Mesenchymal stem cell (in vitro differentiated cells and primary cell): ENCODE measurements at regions not wholly inside any gene's neighbourhood (a gene's known extent, or its start where the extent isn't known, plus 50 kb on each side); places are given as distances from the start of the nearest gene placed in this dataset.

Source experiments
- DNase-seq: peaks from one replicate; pipeline ENCODE4 v3.0.0-alpha.2; 2013
- H2AFZ ChIP-seq: one replicate; pipeline ENCODE4 v1.6.1; 2013; ENCODE audit warnings: low read depth, mild to moderate bottlenecking, control low read depth, inconsistent platforms, low read length, moderate library complexity
- H2AK5ac ChIP-seq: 2 replicates; pipeline ENCODE4 v1.6.1; 2013; ENCODE audit warnings: low read length, moderate library complexity, mild to moderate bottlenecking, inconsistent platforms; ENCODE audit not compliant: severe bottlenecking
- H2BK120ac ChIP-seq: one replicate; pipeline ENCODE4 v1.6.1; 2013; ENCODE audit warnings: low read depth, mild to moderate bottlenecking, inconsistent platforms, low read length, moderate library complexity
- H2BK12ac ChIP-seq, 2 experiments: one replicate each; pipeline ENCODE4 v1.6.1; 2013; ENCODE audit warnings: inconsistent platforms in 2 of 2, low read length in 2 of 2, mild to moderate bottlenecking in 2 of 2, moderate library complexity in 2 of 2, control low read depth in 1 of 2
- H2BK15ac ChIP-seq: one replicate; pipeline ENCODE4 v1.6.1; 2013; ENCODE audit warnings: mild to moderate bottlenecking, low read depth, inconsistent platforms; ENCODE audit not compliant: poor library complexity, severe bottlenecking
- H2BK5ac ChIP-seq: 2 replicates; pipeline ENCODE4 v1.6.1; 2013; ENCODE audit warnings: low read depth, mild to moderate bottlenecking, low read length, control low read depth, inconsistent platforms; ENCODE audit not compliant: poor library complexity, severe bottlenecking
- H3K14ac ChIP-seq, 2 experiments: one replicate each; pipeline ENCODE4 v1.6.1; 2013; ENCODE audit warnings: inconsistent platforms in 2 of 2, low read length in 2 of 2, control low read depth in 1 of 2, mild to moderate bottlenecking in 1 of 2, moderate library complexity in 1 of 2
- H3K18ac ChIP-seq, 2 experiments: one replicate each; pipeline ENCODE4 v1.6.1; 2013; ENCODE audit warnings: inconsistent platforms in 2 of 2, low read length in 2 of 2, control low read depth in 1 of 2, low read depth in 1 of 2, mild to moderate bottlenecking in 1 of 2
- H3K23ac ChIP-seq, 2 experiments: one replicate each; pipeline ENCODE4 v1.6.1; 2013; ENCODE audit warnings: inconsistent platforms in 2 of 2, low read length in 2 of 2, mild to moderate bottlenecking in 2 of 2, moderate library complexity in 2 of 2, control low read depth in 1 of 2
- H3K27ac ChIP-seq: 2 replicates; pipeline ENCODE4 v1.5.1; 2013; ENCODE audit warnings: mild to moderate bottlenecking, moderate library complexity, low read length, control low read depth, inconsistent platforms; ENCODE audit not compliant: poor library complexity, severe bottlenecking
- H3K27me3 ChIP-seq, 2 experiments: 2 replicates each; pipeline versions ENCODE4 v1.6.1 to v1.7.0; 2013; ENCODE audit warnings: low read length in 2 of 2, mild to moderate bottlenecking in 2 of 2, moderate library complexity in 2 of 2, control low read depth in 1 of 2, inconsistent platforms in 1 of 2; ENCODE audit not compliant: control insufficient read depth in 1 of 2, insufficient read depth in 1 of 2
- H3K36me3 ChIP-seq, 2 experiments: 2 replicates each; pipeline versions ENCODE4 v1.6.1 to v1.7.0; 2013; ENCODE audit warnings: low read length in 2 of 2, control low read depth in 1 of 2, inconsistent platforms in 1 of 2, low read depth in 1 of 2, mild to moderate bottlenecking in 1 of 2; ENCODE audit not compliant: insufficient read depth in 2 of 2, control insufficient read depth in 1 of 2
- H3K4ac ChIP-seq, 2 experiments: one replicate each; pipeline ENCODE4 v1.6.1; 2013; ENCODE audit warnings: inconsistent platforms in 2 of 2, low read length in 2 of 2, mild to moderate bottlenecking in 2 of 2, moderate library complexity in 2 of 2, control low read depth in 1 of 2, low read depth in 1 of 2
- H3K4me1 ChIP-seq: 2 replicates; pipeline ENCODE4 v1.6.1; 2013; ENCODE audit warnings: low read depth, low read length, control low read depth; ENCODE audit not compliant: control insufficient read depth, insufficient read depth
- H3K4me2 ChIP-seq: 2 replicates; pipeline ENCODE4 v1.6.1; 2013; ENCODE audit warnings: low read length, mild to moderate bottlenecking, inconsistent platforms; ENCODE audit not compliant: poor library complexity, severe bottlenecking
- H3K4me3 ChIP-seq, 2 experiments: 2 replicates each; pipeline versions ENCODE4 v1.5.1 to v1.7.0; 2013; ENCODE audit warnings: low read length in 2 of 2, mild to moderate bottlenecking in 2 of 2, control low read depth in 1 of 2, low read depth in 1 of 2; ENCODE audit not compliant: insufficient read depth in 1 of 2
- H3K79me1 ChIP-seq: replicated peaks from 2 replicates; pipeline ENCODE4 v1.6.1; 2013; ENCODE audit warnings: mild to moderate bottlenecking, control low read depth, low read length, inconsistent platforms; ENCODE audit not compliant: poor library complexity, severe bottlenecking
- H3K9ac ChIP-seq: 2 replicates; pipeline ENCODE4 v1.7.0; 2013; ENCODE audit warnings: mild to moderate bottlenecking, low read length, moderate library complexity
- H3K9me3 ChIP-seq: 2 replicates; pipeline ENCODE4 v1.7.0; 2013; ENCODE audit warnings: mild to moderate bottlenecking, low read length; ENCODE audit not compliant: control insufficient read depth
- H4K8ac ChIP-seq: one replicate; pipeline ENCODE4 v1.6.1; 2013; ENCODE audit warnings: inconsistent platforms, mild to moderate bottlenecking, low read length, moderate library complexity
- H4K91ac ChIP-seq: one replicate; pipeline ENCODE4 v1.6.1; 2013; ENCODE audit warnings: mild to moderate bottlenecking, low read length, inconsistent platforms
- WGBS: methylation state at CpG from one replicate; pipeline ENCODE4 v1.1.7; 2013; ENCODE audit warnings: mixed read lengths; 5-methylcytosine and 5-hydroxymethylcytosine counted together

- WGBS: 79% methylated on average over 27 of the region's 27 CpGs
- Histone ChIP-seq H4K91ac (no peak overlapping the region), H3K27ac (no peak overlapping the region), H4K8ac (no peak overlapping the region), H3K79me1 (no peaks in the 10 kb centered on the region), H3K4me3 (no peak overlapping the region), H2BK12ac (no peak overlapping the region), H3K27me3 (no peaks in the 10 kb centered on the region), H2BK15ac (no peak overlapping the region), H3K36me3 (no peaks in the 10 kb centered on the region), H3K9ac (no peak overlapping the region), H3K23ac (no peak overlapping the region), H3K18ac (no peak overlapping the region), H3K9me3 (peaks cover 10% of the 10 kb centered on the region), H3K4ac (no peak overlapping the region), H2AK5ac (no peak overlapping the region), H2BK120ac (no peak overlapping the region), H3K4me2 (no peak overlapping the region), H2BK5ac (no peak overlapping the region), H3K14ac (no peak overlapping the region), H3K4me1 (no peaks in the 10 kb centered on the region), H2AFZ (no peak overlapping the region)
- no peak for DNase-seq
Observed at GRCh38 chr13:112012016-112012704, 54.8 kb upstream of the SOX1 start.

- Histone ChIP-seq H2BK5ac (no peak overlapping the region), H2AFZ (no peak overlapping the region), H2BK12ac (no peak overlapping the region), H3K14ac (no peak overlapping the region), H3K4me1 (no peaks in the 10 kb centered on the region), H3K4ac (no peak overlapping the region), H3K79me1 (no peaks in the 10 kb centered on the region), H3K18ac (no peak overlapping the region), H3K27ac (no peak overlapping the region), H2BK120ac (no peak overlapping the region), H3K4me2 (no peak overlapping the region), H4K91ac (no peak overlapping the region), H3K9me3 (peaks cover 11% of the 10 kb centered on the region), H3K23ac (no peak overlapping the region), H2AK5ac (no peak overlapping the region), H2BK15ac (no peak overlapping the region), H3K4me3 (no peak overlapping the region), H3K36me3 (no peaks in the 10 kb centered on the region), H3K9ac (no peak overlapping the region), H4K8ac (no peak overlapping the region), H3K27me3 (no peaks in the 10 kb centered on the region)
- no peak for DNase-seq
- 78% methylated on average over 11 of the region's 11 CpGs for WGBS
Observed at GRCh38 chr13:112012705-112013085, 54.3 kb upstream of the SOX1 start.

GRCh38 chr13:112013665-112014064 is 53.3 kb upstream of the SOX1 start:
- DNase-seq: no peak
- Histone ChIP-seq H3K14ac (no peak overlapping the region), H3K4me3 (no peak overlapping the region), H2BK120ac (no peak overlapping the region), H3K36me3 (no peaks in the 10 kb centered on the region), H3K9ac (no peak overlapping the region), H2BK12ac (no peak overlapping the region), H3K27ac (no peak overlapping the region), H4K91ac (no peak overlapping the region), H3K18ac (no peak overlapping the region), H2AK5ac (no peak overlapping the region), H3K9me3 (peaks cover 8% of the 10 kb centered on the region), H2AFZ (no peak overlapping the region), H3K79me1 (no peaks in the 10 kb centered on the region), H2BK15ac (no peak overlapping the region), H2BK5ac (no peak overlapping the region), H3K4me2 (no peak overlapping the region), H3K4ac (no peak overlapping the region), H3K27me3 (no peaks in the 10 kb centered on the region), H4K8ac (no peak overlapping the region), H3K4me1 (no peaks in the 10 kb centered on the region), H3K23ac (no peak overlapping the region)
- 77% methylated on average over 13 of the region's 13 CpGs for WGBS

- Histone ChIP-seq H3K4me1 (no peaks in the 10 kb centered on the region), H2BK12ac (no peak overlapping the region)
Observed at GRCh38 chr13:112014857-112015256, 52.1 kb upstream of the SOX1 start.

More at GRCh38 chr13:112014857-112015256, 52.1 kb upstream of the SOX1 start:
- no peak overlapping the region for H2AFZ ChIP-seq
- no peak overlapping the region for H2BK15ac ChIP-seq
- H3K9ac ChIP-seq: no peak overlapping the region
- H3K79me1 ChIP-seq: no peaks in the 10 kb centered on the region
- no peak overlapping the region for H2BK120ac ChIP-seq
- H4K8ac ChIP-seq: no peak overlapping the region
- H3K4ac ChIP-seq: no peak overlapping the region
- H3K4me2 ChIP-seq: no peak overlapping the region
- H2BK5ac ChIP-seq: no peak overlapping the region
- peaks cover 18% of the 10 kb centered on the region for H3K9me3 ChIP-seq
- H2AK5ac ChIP-seq: no peak overlapping the region
- no peak for DNase-seq
- no peak overlapping the region for H3K23ac ChIP-seq
- no peak overlapping the region for H3K27ac ChIP-seq
- H4K91ac ChIP-seq: no peak overlapping the region
- no peaks in the 10 kb centered on the region for H3K36me3 ChIP-seq
- H3K18ac ChIP-seq: no peak overlapping the region
- no peaks in the 10 kb centered on the region for H3K27me3 ChIP-seq
- H3K4me3 ChIP-seq: no peak overlapping the region
- no peak overlapping the region for H3K14ac ChIP-seq
- WGBS: 71% methylated on average over 19 of the region's 30 CpGs
